ENCODE measurements at regions not wholly inside any gene's neighbourhood (a gene's known extent, or its start where the extent isn't known, plus 50 kb on each side); places are given as distances from the start of the nearest gene placed in this dataset.

DNA sequence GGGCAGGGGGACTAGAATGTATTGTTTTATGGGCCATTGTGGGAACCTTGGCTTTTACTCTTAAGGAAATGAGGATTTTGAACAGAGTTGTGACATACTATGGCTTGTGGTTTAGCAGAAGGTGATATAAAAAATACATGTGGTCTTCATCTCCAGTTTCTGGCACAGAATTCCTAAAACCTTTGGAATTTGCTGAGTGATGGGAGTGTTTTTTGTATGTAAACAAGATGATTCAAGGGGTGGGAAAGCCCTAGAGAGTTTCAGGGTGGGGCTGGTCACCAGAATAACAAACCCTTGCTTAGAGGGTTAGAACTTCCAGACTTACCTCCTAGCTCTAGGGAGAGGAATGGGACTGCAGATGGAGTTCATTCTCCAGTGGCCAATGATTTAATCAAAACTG lies 316.1 kb downstream of the PHKB start:
- Mint-ChIP-seq H3K9me3 (peaks cover 15% of the 10 kb centered on the region), H3K27ac (no peak overlapping the region), H3K4me1 (ENCODE audit: low read depth) (peaks cover 10% of the 10 kb centered on the region), H3K27me3 (ENCODE audit: low read depth) (no peaks in the 10 kb centered on the region), H3K4me3 (no peak overlapping the region), H3K36me3 (ENCODE audit: low read depth) (no peaks in the 10 kb centered on the region)

DNA sequence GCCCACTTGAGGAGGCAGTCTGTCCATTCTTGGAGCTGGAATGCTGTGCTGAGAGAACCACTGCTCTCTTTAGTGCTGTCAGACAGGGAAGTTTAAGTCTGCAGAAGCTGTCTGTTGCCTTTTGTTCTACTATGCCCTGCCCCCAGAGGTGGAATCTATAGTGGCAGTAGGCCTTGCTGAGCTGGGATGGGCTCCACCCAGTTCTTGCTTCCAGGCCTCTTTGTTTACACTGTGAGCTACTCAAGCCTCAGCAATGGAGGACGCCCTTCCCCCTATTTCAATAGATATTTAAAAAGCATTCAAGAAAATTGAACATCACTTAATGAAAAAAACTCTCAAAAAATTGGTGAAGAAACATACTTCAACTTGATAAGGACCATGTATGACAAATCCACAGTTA lies 313.5 kb downstream of the PHKB start:
- H3K4me1 Mint-ChIP-seq (ENCODE audit: low read depth): peaks cover 7% of the 10 kb centered on the region
- H3K9me3 Mint-ChIP-seq: peaks cover 12% of the 10 kb centered on the region
- no peaks in the 10 kb centered on the region for H3K27me3 Mint-ChIP-seq (ENCODE audit: low read depth)
- no peak overlapping the region for H3K27ac Mint-ChIP-seq
- no peaks in the 10 kb centered on the region for H3K36me3 Mint-ChIP-seq (ENCODE audit: low read depth)
- H3K4me3 Mint-ChIP-seq: no peak overlapping the region

DNA sequence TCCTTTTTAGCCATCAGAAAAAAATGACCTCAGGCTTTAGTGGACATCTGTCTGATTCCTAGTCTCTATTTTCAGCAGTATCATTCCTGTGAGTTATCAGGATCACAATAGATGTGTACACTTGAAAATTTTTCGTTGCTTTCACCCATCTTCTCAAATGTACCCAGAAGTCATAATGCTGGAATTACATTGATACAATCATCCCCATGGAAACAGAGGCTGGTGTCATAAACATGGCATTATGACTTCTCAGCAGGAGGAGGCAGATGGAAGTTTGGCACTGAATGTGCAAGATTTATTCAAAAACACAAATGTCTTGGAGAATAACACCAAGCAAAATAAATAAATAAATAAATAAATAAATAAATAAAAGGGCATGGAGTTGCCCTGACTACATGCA lies 292.5 kb downstream of the PHKB start:
- H3K4me1 Mint-ChIP-seq (ENCODE audit: low read depth): no peaks in the 10 kb centered on the region
- H3K27me3 Mint-ChIP-seq (ENCODE audit: low read depth): peaks cover 13% of the 10 kb centered on the region
- H3K9me3 Mint-ChIP-seq: no peaks in the 10 kb centered on the region
- H3K4me3 Mint-ChIP-seq: no peak overlapping the region
- H3K36me3 Mint-ChIP-seq (ENCODE audit: low read depth): no peaks in the 10 kb centered on the region
- no peak overlapping the region for H3K27ac Mint-ChIP-seq
